Activated CD4-positive, alpha-beta T cell treated with anti-CD3 and anti-CD28 coated beads, Interleukin-2, amount 10 ng/mL, durations not matched to agents 7 days and 5 days (primary cell): ENCODE measurements at regions not wholly inside any gene's neighbourhood (a gene's known extent, or its start where the extent isn't known, plus 50 kb on each side); places are given as distances from the start of the nearest gene placed in this dataset.

ENCODE experiments used
- CTCF ChIA-PET: fragments of 350-600 bp; sonication (Branson Sonifier 250); formaldehyde crosslinking; loops from one replicate; lab custom pipeline; 2021; ENCODE audit warnings: antibody characterized with exemption; lab: Charles Lee
- POLR2A ChIA-PET: fragments of 350-600 bp; sonication (Branson Sonifier 250); formaldehyde crosslinking; loops from one replicate; lab custom pipeline; 2021; ENCODE audit warnings: antibody characterized with exemption; lab: Charles Lee
- DNase-seq: peaks from one replicate; pipeline ENCODE4 v3.0.0-alpha.2; 2020
- H3K27ac Mint-ChIP-seq: one replicate; pipeline ENCODE4 v1.8.0; 2021; ENCODE audit warnings: mild to moderate bottlenecking, moderate library complexity, mixed read lengths
- H3K27me3 Mint-ChIP-seq: one replicate; pipeline ENCODE4 v1.8.0; 2021; ENCODE audit warnings: mixed read lengths
- H3K36me3 Mint-ChIP-seq: one replicate; pipeline ENCODE4 v1.8.0; 2021; ENCODE audit warnings: low read depth, mixed read lengths
- H3K4me1 Mint-ChIP-seq: one replicate; pipeline ENCODE4 v1.8.0; 2021; ENCODE audit warnings: mixed read lengths
- H3K4me3 Mint-ChIP-seq: one replicate; pipeline ENCODE4 v1.8.0; 2021; ENCODE audit warnings: mild to moderate bottlenecking, moderate library complexity, mixed read lengths
- H3K9me3 Mint-ChIP-seq: one replicate; pipeline ENCODE4 v1.8.0; 2021; ENCODE audit warnings: mixed read lengths

GRCh38 chr5:153206361-153206760 is 284.1 kb upstream of the GRIA1 start:
- Mint-ChIP-seq H3K27ac (no peak overlapping the region), H3K36me3 (no peaks in the 10 kb centered on the region), H3K9me3 (no peaks in the 10 kb centered on the region), H3K4me1 (no peaks in the 10 kb centered on the region), H3K27me3 (no peaks in the 10 kb centered on the region), H3K4me3 (no peak overlapping the region)
- ChIA-PET POLR2A (no interaction called here), CTCF (no interaction called here)
- DNase-seq = no peak

- Mint-ChIP-seq H3K27me3 (no peaks in the 10 kb centered on the region), H3K9me3 (peaks cover 1% of the 10 kb centered on the region), H3K4me1 (no peaks in the 10 kb centered on the region), H3K4me3 (no peak overlapping the region), H3K27ac (no peak overlapping the region), H3K36me3 (no peaks in the 10 kb centered on the region)
- DNase-seq = no peak
- CTCF ChIA-PET = interaction anchor here (1.3 kb wide), 1 partner anchor 9 kb away, joined by 3 read pairs; no protein-coding TSS in a partner anchor
- POLR2A ChIA-PET = no interaction called here
Measured at GRCh38 chr5:153209016-153209415, 281.5 kb upstream of the GRIA1 start.

GRCh38 chr5:153209687-153210086 is 280.8 kb upstream of the GRIA1 start:
- H3K9me3 Mint-ChIP-seq = peaks cover 3% of the 10 kb centered on the region
- ChIA-PET CTCF (no interaction called here), POLR2A (no interaction called here)
- no peaks in the 10 kb centered on the region for H3K4me1 Mint-ChIP-seq
- no peak overlapping the region for H3K27ac Mint-ChIP-seq
- H3K27me3 Mint-ChIP-seq = no peaks in the 10 kb centered on the region
- DNase-seq = no peak
- no peaks in the 10 kb centered on the region for H3K36me3 Mint-ChIP-seq
- no peak overlapping the region for H3K4me3 Mint-ChIP-seq

GRCh38 chr5:153211076-153211475 is 279.4 kb upstream of the GRIA1 start:
- no peak overlapping the region for H3K27ac Mint-ChIP-seq
- peaks cover 6% of the 10 kb centered on the region for H3K9me3 Mint-ChIP-seq
- DNase-seq = no peak
- no peaks in the 10 kb centered on the region for H3K4me1 Mint-ChIP-seq
- CTCF ChIA-PET = no interaction called here
- no peaks in the 10 kb centered on the region for H3K36me3 Mint-ChIP-seq
- H3K27me3 Mint-ChIP-seq = no peaks in the 10 kb centered on the region
- no peak overlapping the region for H3K4me3 Mint-ChIP-seq
- POLR2A ChIA-PET = no interaction called here

GRCh38 chr5:153212471-153212870 is 278.0 kb upstream of the GRIA1 start:
- ChIA-PET CTCF (no interaction called here), POLR2A (no interaction called here)
- no peaks in the 10 kb centered on the region for H3K36me3 Mint-ChIP-seq
- H3K27me3 Mint-ChIP-seq = no peaks in the 10 kb centered on the region
- no peak overlapping the region for H3K4me3 Mint-ChIP-seq
- no peak for DNase-seq
- H3K27ac Mint-ChIP-seq = no peak overlapping the region
- peaks cover 6% of the 10 kb centered on the region for H3K9me3 Mint-ChIP-seq
- no peaks in the 10 kb centered on the region for H3K4me1 Mint-ChIP-seq

GRCh38 chr5:153222936-153223335 is 267.5 kb upstream of the GRIA1 start:
- H3K27me3 Mint-ChIP-seq = no peaks in the 10 kb centered on the region
- no peak overlapping the region for H3K4me3 Mint-ChIP-seq
- H3K36me3 Mint-ChIP-seq = no peaks in the 10 kb centered on the region
- peaks cover 4% of the 10 kb centered on the region for H3K9me3 Mint-ChIP-seq
- POLR2A ChIA-PET = no interaction called here
- no peaks in the 10 kb centered on the region for H3K4me1 Mint-ChIP-seq
- DNase-seq = no peak
- CTCF ChIA-PET = no interaction called here
- H3K27ac Mint-ChIP-seq = no peak overlapping the region

- CTCF ChIA-PET = no interaction called here
- POLR2A ChIA-PET = no interaction called here
- Mint-ChIP-seq H3K27ac (no peak overlapping the region), H3K27me3 (no peaks in the 10 kb centered on the region), H3K4me1 (no peaks in the 10 kb centered on the region), H3K4me3 (no peak overlapping the region), H3K9me3 (peaks cover 4% of the 10 kb centered on the region), H3K36me3 (no peaks in the 10 kb centered on the region)
- DNase-seq = no peak
Measured at GRCh38 chr5:153223376-153223775, 267.1 kb upstream of the GRIA1 start.

- H3K9me3 Mint-ChIP-seq = peaks cover 4% of the 10 kb centered on the region
- CTCF ChIA-PET = interaction anchor here (0.7 kb wide), 1 partner anchor 428 kb away, joined by 3 read pairs; no protein-coding TSS in a partner anchor
- no peak overlapping the region for H3K4me3 Mint-ChIP-seq
- no peaks in the 10 kb centered on the region for H3K36me3 Mint-ChIP-seq
- no peaks in the 10 kb centered on the region for H3K4me1 Mint-ChIP-seq
- no peak overlapping the region for H3K27ac Mint-ChIP-seq
- DNase-seq = no peak
- H3K27me3 Mint-ChIP-seq = no peaks in the 10 kb centered on the region
- POLR2A ChIA-PET = no interaction called here
Measured at GRCh38 chr5:153224651-153225050, 265.8 kb upstream of the GRIA1 start.

- Mint-ChIP-seq H3K4me3 (no peak overlapping the region), H3K36me3 (no peaks in the 10 kb centered on the region), H3K9me3 (peaks cover 3% of the 10 kb centered on the region), H3K4me1 (no peaks in the 10 kb centered on the region), H3K27ac (no peak overlapping the region), H3K27me3 (no peaks in the 10 kb centered on the region)
- ChIA-PET CTCF (no interaction called here), POLR2A (no interaction called here)
- no peak for DNase-seq
Measured at GRCh38 chr5:153233933-153234332, 256.5 kb upstream of the GRIA1 start.

GRCh38 chr5:153236319-153236718 is 254.2 kb upstream of the GRIA1 start:
- ChIA-PET POLR2A (no interaction called here), CTCF (no interaction called here)
- Mint-ChIP-seq H3K4me1 (no peaks in the 10 kb centered on the region), H3K9me3 (peaks cover 5% of the 10 kb centered on the region), H3K36me3 (no peaks in the 10 kb centered on the region), H3K27ac (no peak overlapping the region), H3K27me3 (no peaks in the 10 kb centered on the region), H3K4me3 (no peak overlapping the region)
- DNase-seq = no peak

- Mint-ChIP-seq H3K9me3 (peaks cover 5% of the 10 kb centered on the region), H3K27me3 (no peaks in the 10 kb centered on the region), H3K36me3 (no peaks in the 10 kb centered on the region), H3K27ac (no peak overlapping the region), H3K4me1 (no peaks in the 10 kb centered on the region), H3K4me3 (no peak overlapping the region)
- CTCF ChIA-PET = interaction anchor here (0.6 kb wide), 1 partner anchor 156 kb away, joined by 5 read pairs; no protein-coding TSS in a partner anchor
- POLR2A ChIA-PET = no interaction called here
- DNase-seq = no peak
Measured at GRCh38 chr5:153237671-153238332, 252.7 kb upstream of the GRIA1 start.

- POLR2A ChIA-PET = no interaction called here
- Mint-ChIP-seq H3K9me3 (no peaks in the 10 kb centered on the region), H3K27ac (no peak overlapping the region), H3K4me1 (no peaks in the 10 kb centered on the region), H3K36me3 (no peaks in the 10 kb centered on the region), H3K27me3 (no peaks in the 10 kb centered on the region), H3K4me3 (no peak overlapping the region)
- DNase-seq = no peak
- CTCF ChIA-PET = no interaction called here
Measured at GRCh38 chr5:153257381-153257780, 233.1 kb upstream of the GRIA1 start.

- no peaks in the 10 kb centered on the region for H3K4me1 Mint-ChIP-seq
- H3K4me3 Mint-ChIP-seq = no peak overlapping the region
- CTCF ChIA-PET = interaction anchor here (0.6 kb wide), 1 partner anchor 68 kb away, joined by 3 read pairs; no protein-coding TSS in a partner anchor
- H3K27me3 Mint-ChIP-seq = no peaks in the 10 kb centered on the region
- no peaks in the 10 kb centered on the region for H3K36me3 Mint-ChIP-seq
- POLR2A ChIA-PET = no interaction called here
- no peak overlapping the region for H3K27ac Mint-ChIP-seq
- no peaks in the 10 kb centered on the region for H3K9me3 Mint-ChIP-seq
- DNase-seq = no peak
Measured at GRCh38 chr5:153258469-153258868, 232.0 kb upstream of the GRIA1 start.

GRCh38 chr5:153267506-153267905 is 223.0 kb upstream of the GRIA1 start:
- CTCF ChIA-PET = no interaction called here
- H3K27me3 Mint-ChIP-seq = no peaks in the 10 kb centered on the region
- H3K36me3 Mint-ChIP-seq = no peaks in the 10 kb centered on the region
- H3K9me3 Mint-ChIP-seq = peaks cover 2% of the 10 kb centered on the region
- DNase-seq = no peak
- POLR2A ChIA-PET = no interaction called here
- no peak overlapping the region for H3K27ac Mint-ChIP-seq
- no peaks in the 10 kb centered on the region for H3K4me1 Mint-ChIP-seq
- no peak overlapping the region for H3K4me3 Mint-ChIP-seq
